Caco-2 (cell line): ENCODE measurements at regions not wholly inside any gene's neighbourhood (a gene's known extent, or its start where the extent isn't known, plus 50 kb on each side); places are given as distances from the start of the nearest gene placed in this dataset.

Source experiments
- BruUV-seq: library from RNA; stranded (reverse); fragments of 400-500 nt; replicated peaks from 2 replicates; lab custom pipeline; 2021; lab: Mats Ljungman, UMichigan
- CTCF ChIA-PET: fragments of 300-600 bp; sonication (Branson Sonifier 250); formaldehyde crosslinking; loops from one replicate; lab custom pipeline; 2022; ENCODE audit warnings: antibody characterized with exemption; lab: Charles Lee
- POLR2A ChIA-PET: fragments of 300-600 bp; sonication (Branson Sonifier 250); formaldehyde crosslinking; loops from one replicate; lab custom pipeline; 2022; ENCODE audit warnings: antibody characterized with exemption; lab: Charles Lee
- DNase-seq, 2 experiments: peaks; one replicate each; pipeline versions ENCODE4 v3.0.0 to v3.0.0-alpha.2; 2020 to 2022
- H3K27me3 ChIP-seq: replicated peaks from 2 replicates; pipeline ENCODE4 v1.6.0; 2011; ENCODE audit warnings: low read length; ENCODE audit not compliant: control insufficient read depth, insufficient read depth
- H3K36me3 ChIP-seq: 2 replicates; pipeline ENCODE4 v1.5.1; 2011; ENCODE audit warnings: low read length; ENCODE audit not compliant: control insufficient read depth, insufficient read depth
- H3K4me1 ChIP-seq: fragments of 250-450 bp; sonication (Bioruptor Pico); 2 replicates; pipeline ENCODE4 v1.5.1; 2020; ENCODE audit warnings: mild to moderate bottlenecking
- H3K4me3 ChIP-seq: 2 replicates; pipeline ENCODE4 v1.5.1; 2011; ENCODE audit warnings: low read depth, mild to moderate bottlenecking, control low read depth, low read length
- H3K9me3 ChIP-seq: fragments of 250-450 bp; sonication (Bioruptor Pico); 2 replicates; pipeline ENCODE4 v1.5.1; 2020; ENCODE audit warnings: mild to moderate bottlenecking, moderate library complexity
- H3K27ac Mint-ChIP-seq: one replicate; pipeline ENCODE4 v1.8.0; 2022; ENCODE audit warnings: mixed read lengths; ENCODE audit not compliant: unreplicated experiment
- H3K27me3 Mint-ChIP-seq: one replicate; pipeline ENCODE4 v1.8.0; 2022; ENCODE audit warnings: mixed read lengths; ENCODE audit not compliant: insufficient read depth, unreplicated experiment
- H3K36me3 Mint-ChIP-seq: one replicate; pipeline ENCODE4 v1.8.0; 2022; ENCODE audit warnings: mild to moderate bottlenecking, mixed read lengths; ENCODE audit not compliant: insufficient read depth, unreplicated experiment
- H3K4me1 Mint-ChIP-seq: one replicate; pipeline ENCODE4 v1.8.0; 2022; ENCODE audit warnings: low read depth, mixed read lengths; ENCODE audit not compliant: unreplicated experiment
- H3K4me3 Mint-ChIP-seq: one replicate; pipeline ENCODE4 v1.8.0; 2022; ENCODE audit warnings: mild to moderate bottlenecking, moderate library complexity, mixed read lengths; ENCODE audit not compliant: unreplicated experiment
- H3K9me3 Mint-ChIP-seq: one replicate; pipeline ENCODE4 v1.8.0; 2022; ENCODE audit warnings: mixed read lengths; ENCODE audit not compliant: unreplicated experiment
- CTCF ChIP-seq, 2 experiments: fragments of 200-600 bp in 1 of 2; IDR thresholded peaks; 1 replicate in 1 of 2; 2 replicates in 1 of 2; pipeline versions ENCODE4 v1.5.1 to v1.8.0; 2011 to 2022; ENCODE audit warnings: antibody characterized with exemption in 1 of 2, control low read depth in 1 of 2, inconsistent platforms in 1 of 2, low read depth in 1 of 2, low read length in 1 of 2, mild to moderate bottlenecking in 1 of 2, moderate library complexity in 1 of 2; ENCODE audit not compliant: insufficient read depth in 1 of 2, severe bottlenecking in 1 of 2, unreplicated experiment in 1 of 2
- intact Hi-C: fragments of 100-400 bp; cut with micrococcal nuclease; formaldehyde crosslinking; loops from one replicate; pipeline ENCODE4 v1.10.0; 2022; ENCODE audit not compliant: unreplicated experiment

- POLR2A ChIA-PET = no interaction called here
- no peak overlapping the region for H3K4me3 ChIP-seq
- Mint-ChIP-seq H3K4me1 (no peaks in the 10 kb centered on the region), H3K9me3 (no peaks in the 10 kb centered on the region), H3K4me3 (no peak overlapping the region), H3K36me3 (no peaks in the 10 kb centered on the region), H3K27ac (no peak overlapping the region), H3K27me3 (peaks cover 25% of the 10 kb centered on the region)
- TF ChIP-seq CTCF (IDR thresholded peaks at IDR 0.05; ENCODE audit: insufficient read depth in 1 of 2, low read depth in 1 of 2, low read length in 1 of 2, severe bottlenecking in 1 of 2, unreplicated experiment in 1 of 2) = no peak
- no TSS peak for BruUV-seq
- no peaks in the 10 kb centered on the region; the same call in none of the 2 replicates for H3K27me3 ChIP-seq
- no peaks in the 10 kb centered on the region for H3K4me1 ChIP-seq
- no peaks in the 10 kb centered on the region for H3K9me3 ChIP-seq
- DNase-seq = no peak
- H3K36me3 ChIP-seq = no peaks in the 10 kb centered on the region
- intact Hi-C loops = no loop called here
- CTCF ChIA-PET = interaction anchor here (0.6 kb wide), 1 partner anchor 89 kb away, joined by 3 read pairs; no protein-coding TSS in a partner anchor
These were observed 56.0 kb upstream of the GALNT18 start for GRCh38 chr11:11677672-11678356.

GRCh38 chr11:11675671-11676181, 53.9 kb upstream of the GALNT18 start:
- H3K4me1 ChIP-seq = no peaks in the 10 kb centered on the region
- H3K9me3 ChIP-seq = no peaks in the 10 kb centered on the region
- H3K4me1 Mint-ChIP-seq = no peaks in the 10 kb centered on the region
- no peak overlapping the region for H3K27ac Mint-ChIP-seq
- no TSS peak for BruUV-seq
- H3K4me3 Mint-ChIP-seq = no peak overlapping the region
- peaks cover 25% of the 10 kb centered on the region for H3K27me3 Mint-ChIP-seq
- H3K9me3 Mint-ChIP-seq = no peaks in the 10 kb centered on the region
- H3K27me3 ChIP-seq = no peaks in the 10 kb centered on the region; the same call in none of the 2 replicates
- H3K4me3 ChIP-seq = no peak overlapping the region
- CTCF ChIA-PET = no interaction called here
- POLR2A ChIA-PET = no interaction called here
- no peak for DNase-seq
- intact Hi-C loops = no loop called here
- H3K36me3 Mint-ChIP-seq = no peaks in the 10 kb centered on the region
- no peak for TF ChIP-seq CTCF (IDR thresholded peaks at IDR 0.05; ENCODE audit: insufficient read depth in 1 of 2, low read depth in 1 of 2, low read length in 1 of 2, severe bottlenecking in 1 of 2, unreplicated experiment in 1 of 2)
- no peaks in the 10 kb centered on the region for H3K36me3 ChIP-seq

- CTCF ChIA-PET = no interaction called here
- no peaks in the 10 kb centered on the region for H3K9me3 ChIP-seq
- POLR2A ChIA-PET = no interaction called here
- TF ChIP-seq CTCF (IDR thresholded peaks at IDR 0.05; ENCODE audit: insufficient read depth in 1 of 2, low read depth in 1 of 2, low read length in 1 of 2, severe bottlenecking in 1 of 2, unreplicated experiment in 1 of 2) = no peak
- Mint-ChIP-seq H3K4me3 (no peak overlapping the region), H3K9me3 (no peaks in the 10 kb centered on the region), H3K27ac (no peak overlapping the region), H3K36me3 (no peaks in the 10 kb centered on the region), H3K4me1 (no peaks in the 10 kb centered on the region), H3K27me3 (peaks cover 26% of the 10 kb centered on the region)
- H3K4me3 ChIP-seq = no peak overlapping the region
- no peaks in the 10 kb centered on the region for H3K36me3 ChIP-seq
- no peaks in the 10 kb centered on the region for H3K4me1 ChIP-seq
- intact Hi-C loops = no loop called here
- no peaks in the 10 kb centered on the region; the same call in none of the 2 replicates for H3K27me3 ChIP-seq
- no TSS peak for BruUV-seq
- no peak for DNase-seq
These were observed 51.0 kb upstream of the GALNT18 start for GRCh38 chr11:11672789-11673188.
